K562 (cell line): ENCODE measurements at regions not wholly inside any gene's neighbourhood (a gene's known extent, or its start where the extent isn't known, plus 50 kb on each side); places are given as distances from the start of the nearest gene placed in this dataset.

Source experiments
- ATAC-seq: fragments of 200-7000 bp; cut with Tn5 transposase; 3 replicates; pipeline ENCODE4 v1.9.1; 2020; ENCODE audit warnings: moderate library complexity
- BruUV-seq: library from RNA; stranded (reverse); fragments of 400-500 nt; replicated peaks from 2 replicates; lab custom pipeline; 2021; lab: Mats Ljungman, UMichigan
- CTCF ChIA-PET: fragments of 300-600 bp; formaldehyde crosslinking; extraction: SDS; loops from one replicate; lab custom pipeline; 2021; ENCODE audit warnings: low intra/inter-chr PET ratio; lab: Yijun Ruan, JAX
- POLR2A ChIA-PET: fragments of 300-600, 350-650 bp; sonication (Branson Sonifier 250); formaldehyde crosslinking; extraction: SDS; loops from one replicate; lab custom pipeline; 2021; ENCODE audit warnings: antibody characterized with exemption, inconsistent platforms; lab: Yijun Ruan, JAX
- DNase-seq, 4 experiments: peaks; one replicate each; pipeline versions ENCODE4 v3.0.0 to v3.0.0-alpha.2; 2011 to 2018; ENCODE audit warnings: low spot score in 3 of 4, mixed read lengths in 3 of 4; ENCODE audit errors: extremely low read depth in 1 of 4
- FAIRE-seq: peaks from 2 replicates; lab custom pipeline; 2011; peaks lifted over from hg19 to GRCh38; lab: Jason Lieb, UNC
- H2AFZ ChIP-seq: 2 replicates; pipeline ENCODE4 v1.6.0; 2011; ENCODE audit warnings: low read depth, low read length, control low read depth, inconsistent platforms
- H3K27ac ChIP-seq: fragments of 200-600 bp; 3 replicates; pipeline ENCODE4 v1.8.0; 2011; ENCODE audit warnings: low read depth, mild to moderate bottlenecking, control low read depth, inconsistent platforms, low read length, moderate library complexity, mixed read lengths; ENCODE audit errors: extremely low read depth
- H3K27me3 ChIP-seq, 2 experiments: fragments of 300-600 bp in 1 of 2; 2 replicates in 1 of 2; 3 replicates in 1 of 2; pipeline versions ENCODE4 v1.6.0 to v1.8.0; 2011; ENCODE audit warnings: inconsistent platforms in 2 of 2, low read length in 2 of 2, mild to moderate bottlenecking in 1 of 2, mixed read lengths in 1 of 2, moderate library complexity in 1 of 2; ENCODE audit not compliant: control insufficient read depth in 2 of 2, insufficient read depth in 2 of 2
- H3K36me3 ChIP-seq: fragments of 300-600 bp; 3 replicates; pipeline ENCODE4 v1.8.0; 2011; ENCODE audit warnings: mild to moderate bottlenecking, low read length, inconsistent platforms; ENCODE audit not compliant: control insufficient read depth, insufficient read depth
- H3K4me1 ChIP-seq, 2 experiments: fragments of 200-600 bp in 1 of 2; replicated peaks in 1 of 2; 2 replicates in 1 of 2; 3 replicates in 1 of 2; pipeline versions ENCODE4 v1.5.1 to v1.8.0; 2011; ENCODE audit warnings: inconsistent platforms in 2 of 2, low read length in 2 of 2, mild to moderate bottlenecking in 1 of 2, mixed read lengths in 1 of 2, moderate library complexity in 1 of 2; ENCODE audit not compliant: control insufficient read depth in 2 of 2, insufficient read depth in 2 of 2
- H3K4me2 ChIP-seq: 2 replicates; pipeline ENCODE4 v1.6.1; 2011; ENCODE audit warnings: low read length, control low read depth, inconsistent platforms, mixed read lengths; ENCODE audit not compliant: insufficient read depth
- H3K4me3 ChIP-seq: fragments of 200-600 bp; sonication (generic), shearing (Covaris generic); 2 replicates; pipeline ENCODE4 v1.5.1; 2016; ENCODE audit warnings: control low read depth, inconsistent platforms
- H3K79me2 ChIP-seq: fragments of 200-600 bp; 3 replicates; pipeline ENCODE4 v1.8.0; 2011; ENCODE audit warnings: low read length, inconsistent platforms; ENCODE audit not compliant: control insufficient read depth, insufficient read depth
- H3K9ac ChIP-seq, 2 experiments: 2 replicates each; pipeline versions ENCODE4 v1.6.0 to v1.6.1; 2011; ENCODE audit warnings: low read depth in 2 of 2, low read length in 2 of 2, control low read depth in 1 of 2, inconsistent platforms in 1 of 2, mild to moderate bottlenecking in 1 of 2, mixed read lengths in 1 of 2; ENCODE audit not compliant: insufficient read depth in 1 of 2
- H3K9me1 ChIP-seq: one replicate; pipeline ENCODE4 v1.6.0; 2011; ENCODE audit warnings: inconsistent platforms, mild to moderate bottlenecking, low read length, moderate library complexity; ENCODE audit not compliant: control insufficient read depth, insufficient read depth
- H3K9me3 ChIP-seq: replicated peaks from 2 replicates; pipeline ENCODE4 v1.5.1; 2011; ENCODE audit warnings: low read depth, low read length, inconsistent platforms; ENCODE audit not compliant: control insufficient read depth, insufficient read depth
- H4K20me1 ChIP-seq: replicated peaks from 2 replicates; pipeline ENCODE4 v1.6.1; 2011; ENCODE audit warnings: low read length, inconsistent platforms, mixed read lengths; ENCODE audit not compliant: control insufficient read depth, insufficient read depth
- CEBPG ChIP-seq, 3 experiments: fragments of 200-800 bp in 1 of 3; sonication (Bioruptor generic) in 1 of 3; sonication (generic) in 1 of 3; formaldehyde crosslinking in 1 of 3; IDR thresholded peaks in 2 of 3; conservative IDR thresholded peaks in 1 of 3; 2 replicates each; pipeline versions ENCODE4 v1.6.1 to v1.8.0; 2016 to 2022; ENCODE audit warnings: missing compliant biosample characterization in 2 of 3, missing genetic modification characterization in 2 of 3, mild to moderate bottlenecking in 1 of 3, missing genetic modification reagents in 1 of 3
- MNT ChIP-seq, 2 experiments: fragments of 450-650 bp; conservative IDR thresholded peaks; 2 replicates each; pipeline ENCODE4 v1.6.1; 2017; ENCODE audit warnings: mild to moderate bottlenecking in 2 of 2, moderate library complexity in 2 of 2
- ZNF253 ChIP-seq: fragments of 250-450 bp; sonication (Bioruptor Pico); conservative IDR thresholded peaks from 2 replicates; pipeline ENCODE4 v1.6.1; 2021; ENCODE audit warnings: mild to moderate bottlenecking
- WGBS: fragments of 100-300 bp; shearing (Covaris generic); methylation state at CpG from one replicate; pipeline ENCODE4 v1.1.6; 2016; ENCODE audit warnings: low coverage, mixed read lengths; ENCODE audit not compliant: insufficient coverage; ENCODE audit errors: missing lambda C conversion rate; 5-methylcytosine and 5-hydroxymethylcytosine counted together
- in situ Hi-C: fragments of 300-500 bp; cut with MboI; formaldehyde crosslinking; loops from 4 replicates; pipeline ENCODE4 v1.15.0; 2018; ENCODE audit warnings: inconsistent platforms, mixed read lengths
- intact Hi-C: fragments of 100-400 bp; cut with micrococcal nuclease; formaldehyde crosslinking; loops from 2 replicates; pipeline ENCODE4 v1.14.2; 2022

- no peaks in the 10 kb centered on the region for H3K4me1 ChIP-seq
- no peak for TF ChIP-seq CEBPG (CRISPR knock-in tag; IDR thresholded peaks at IDR 0.05)
- peak in 1 of 2 experiments; percentile 63; a peak in 2 of 4 replicates for TF ChIP-seq CEBPG (tag; conservative IDR thresholded peaks at IDR 0.05 in 1 of 2, IDR thresholded peaks at IDR 0.05 in 1 of 2)
- no peak for TF ChIP-seq ZNF253 (CRISPR knock-in tag)
- H3K79me2 ChIP-seq, result no peaks in the 10 kb centered on the region
- no peaks in the 10 kb centered on the region for H4K20me1 ChIP-seq
- intact Hi-C loops (no loop called here), in situ Hi-C loops (no loop called here)
- H3K4me3 ChIP-seq, result no peak overlapping the region
- ChIA-PET CTCF (no interaction called here), POLR2A (no interaction called here)
- no peaks in the 10 kb centered on the region; the same call in 1 of the 2 replicates for H3K9me3 ChIP-seq
- BruUV-seq, result no TSS peak
- H3K36me3 ChIP-seq, result no peaks in the 10 kb centered on the region
- no peak overlapping the region for H3K4me2 ChIP-seq
- DNase-seq, result no peak
- ATAC-seq, result no peak
- no peaks in the 10 kb centered on the region for H3K9me1 ChIP-seq
- no peaks in the 10 kb centered on the region for H3K27me3 ChIP-seq
- H3K27ac ChIP-seq, result no peak overlapping the region
- no peak overlapping the region for H2AFZ ChIP-seq
- FAIRE-seq, result no peak
- no peak overlapping the region for H3K9ac ChIP-seq
Measured at GRCh38 chr4:60590116-60590515, 610.0 kb upstream of the ADGRL3 start.

DNA sequence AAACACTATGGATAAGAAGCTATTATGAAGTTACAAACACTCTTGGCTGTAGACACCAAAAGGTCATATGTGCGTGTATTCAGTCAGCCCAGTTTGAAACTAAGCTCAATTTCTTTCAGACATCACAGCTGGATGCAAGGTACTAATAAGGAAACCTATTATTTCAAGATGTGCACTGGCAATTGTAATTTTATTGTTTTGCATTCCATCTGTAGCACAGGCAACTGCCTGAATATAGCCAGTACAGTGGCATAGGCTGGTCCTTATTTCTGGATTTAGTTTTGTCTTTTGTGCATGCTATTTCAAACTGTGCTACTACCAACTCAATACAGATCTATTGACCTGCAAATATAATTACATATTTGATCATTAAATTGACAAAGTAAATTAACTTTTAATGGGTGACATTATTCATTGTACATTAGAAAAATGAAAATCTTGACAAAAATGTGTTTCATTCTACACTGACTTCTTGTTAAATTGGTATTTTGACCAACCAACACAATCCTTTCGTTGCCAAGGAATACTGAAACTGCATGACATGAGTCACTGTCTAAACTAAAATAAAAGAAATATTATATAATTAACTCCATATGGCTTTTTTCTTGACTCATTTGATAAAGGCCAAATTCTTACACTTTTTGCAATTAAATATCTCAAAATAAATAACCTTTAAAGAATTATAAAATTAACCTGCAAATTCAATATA, 594.3 kb upstream of the ADGRL3 start:
- FAIRE-seq, result no peak
- no peaks in the 10 kb centered on the region for H3K79me2 ChIP-seq

More for the DNA sequence above, 594.3 kb upstream of the ADGRL3 start:
- no peak overlapping the region for H3K4me2 ChIP-seq
- no peaks in the 10 kb centered on the region for H3K4me1 ChIP-seq
- in situ Hi-C loops, result no loop called here
- POLR2A ChIA-PET, result no interaction called here
- CTCF ChIA-PET, result no interaction called here
- no peaks in the 10 kb centered on the region for H3K36me3 ChIP-seq
- intact Hi-C loops, result no loop called here
- no peak for ATAC-seq
- H3K9me1 ChIP-seq, result no peaks in the 10 kb centered on the region
- BruUV-seq, result no TSS peak
- H3K27ac ChIP-seq, result no peak overlapping the region
- no peak for TF ChIP-seq MNT (conservative IDR thresholded peaks at IDR 0.05)
- TF ChIP-seq, all 486 proteins: peak for 0
- Histone ChIP-seq H3K9ac (no peak overlapping the region), H2AFZ (no peak overlapping the region), H3K9me3 (no peaks in the 10 kb centered on the region), H3K4me3 (no peak overlapping the region), H4K20me1 (no peaks in the 10 kb centered on the region), H3K27me3 (no peaks in the 10 kb centered on the region)
- 0% methylated on average over 2 of the region's 2 CpGs for WGBS
- no peak for DNase-seq
